Hepatocyte (in vitro differentiated cells): ENCODE measurements at regions not wholly inside any gene's neighbourhood (a gene's known extent, or its start where the extent isn't known, plus 50 kb on each side); places are given as distances from the start of the nearest gene placed in this dataset.

Experiments
- DNase-seq: peaks from one replicate; pipeline ENCODE4 v3.0.0-alpha.2; 2016; ENCODE audit warnings: low spot score
- H2AFZ ChIP-seq: fragments of 200-600 bp; sonication (generic); 2 replicates; pipeline ENCODE4 v1.6.0; 2016; ENCODE audit warnings: antibody characterized with exemption, mild to moderate bottlenecking
- H3K27ac ChIP-seq: fragments of 200-600 bp; sonication (generic); 2 replicates; pipeline ENCODE4 v1.5.1; 2016; ENCODE audit warnings: mild to moderate bottlenecking
- H3K27me3 ChIP-seq: fragments of 200-600 bp; sonication (generic); 2 replicates; pipeline ENCODE4 v1.6.1; 2016
- H3K36me3 ChIP-seq: fragments of 200-600 bp; sonication (generic); replicated peaks from 2 replicates; pipeline ENCODE4 v1.5.1; 2016; ENCODE audit warnings: low read depth; ENCODE audit not compliant: insufficient read depth
- H3K4me1 ChIP-seq: fragments of 200-600 bp; sonication (generic); 2 replicates; pipeline ENCODE4 v1.5.1; 2016; ENCODE audit warnings: mild to moderate bottlenecking, moderate library complexity; ENCODE audit not compliant: insufficient read depth
- H3K4me2 ChIP-seq: fragments of 200-600 bp; sonication (generic); 2 replicates; pipeline ENCODE4 v1.6.0; 2016
- H3K4me3 ChIP-seq: fragments of 200-600 bp; sonication (generic); 2 replicates; pipeline ENCODE4 v1.5.1; 2016; ENCODE audit warnings: mild to moderate bottlenecking
- H3K79me2 ChIP-seq: fragments of 200-600 bp; sonication (generic); 2 replicates; pipeline ENCODE4 v1.6.0; 2017; ENCODE audit warnings: mild to moderate bottlenecking
- H3K9me2 ChIP-seq: fragments of 200-600 bp; sonication (generic); replicated peaks from 2 replicates; pipeline ENCODE4 v1.6.0; 2017; ENCODE audit warnings: mild to moderate bottlenecking; ENCODE audit not compliant: insufficient read depth
- H3K9me3 ChIP-seq: fragments of 200-600 bp; sonication (generic); 2 replicates; pipeline ENCODE4 v1.5.1; 2016; ENCODE audit warnings: low read depth, mild to moderate bottlenecking
- H4K20me1 ChIP-seq: fragments of 200-600 bp; sonication (generic); 2 replicates; pipeline ENCODE4 v1.6.0; 2016; ENCODE audit warnings: mild to moderate bottlenecking; ENCODE audit not compliant: insufficient read depth, poor library complexity, severe bottlenecking
- CTCF ChIP-seq: fragments of 200-600 bp; sonication (generic); IDR thresholded peaks from 2 replicates; pipeline ENCODE4 v1.5.1; 2016; ENCODE audit warnings: antibody characterized with exemption, mild to moderate bottlenecking; ENCODE audit not compliant: poor library complexity
- EZH2 ChIP-seq: fragments of 200-600 bp; sonication (generic); IDR thresholded peaks from 2 replicates; pipeline ENCODE4 v1.6.1; 2016; ENCODE audit warnings: antibody characterized with exemption, mild to moderate bottlenecking, borderline replicate concordance
- EZH2phosphoT487 ChIP-seq: fragments of 200-600 bp; sonication (generic); IDR thresholded peaks from one replicate; pipeline ENCODE4 v1.6.1; 2018; ENCODE audit warnings: antibody characterized with exemption, mild to moderate bottlenecking, low read depth, moderate library complexity; ENCODE audit not compliant: unreplicated experiment, severe bottlenecking
- WGBS: methylation state at CpG from one replicate; pipeline ENCODE4 v1.1.6; 2016; ENCODE audit warnings: low lambda C conversion rate; ENCODE audit errors: missing lambda C conversion rate; 5-methylcytosine and 5-hydroxymethylcytosine counted together

DNA sequence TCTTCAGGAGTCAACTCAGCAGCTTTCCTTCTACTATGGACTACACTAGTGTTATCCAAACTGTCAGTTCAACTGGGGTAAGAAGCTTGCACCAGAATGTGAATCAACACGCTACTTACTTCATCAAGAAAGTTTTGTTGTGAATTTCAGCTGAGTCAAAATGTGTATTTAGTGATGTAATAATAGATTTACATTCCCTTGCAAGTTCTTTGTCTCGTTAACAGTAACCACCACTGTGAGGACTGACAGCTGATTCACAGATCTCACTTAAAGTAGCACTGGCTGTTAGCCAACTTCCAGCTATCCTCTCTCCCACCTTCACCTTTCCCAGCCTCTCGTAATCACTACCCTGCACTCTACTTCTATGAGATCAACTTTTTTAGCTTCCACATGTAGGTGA, 445.3 kb downstream of the NTRK2 start:
- H3K79me2 ChIP-seq = no peaks in the 10 kb centered on the region
- no peak overlapping the region for H3K27ac ChIP-seq
- no peak for DNase-seq
- TF ChIP-seq EZH2 (no peak), CTCF (no peak), EZH2phosphoT487 (no peak)
- no peaks in the 10 kb centered on the region for H3K9me2 ChIP-seq
- H3K36me3 ChIP-seq = no peaks in the 10 kb centered on the region
- no peak overlapping the region for H3K4me2 ChIP-seq
- no peaks in the 10 kb centered on the region for H3K4me1 ChIP-seq
- no peaks in the 10 kb centered on the region for H4K20me1 ChIP-seq
- WGBS = 83% methylated on average over 3 of the region's 3 CpGs
- H2AFZ ChIP-seq = no peak overlapping the region
- no peak overlapping the region for H3K4me3 ChIP-seq
- H3K27me3 ChIP-seq = no peaks in the 10 kb centered on the region
- no peaks in the 10 kb centered on the region for H3K9me3 ChIP-seq

DNA sequence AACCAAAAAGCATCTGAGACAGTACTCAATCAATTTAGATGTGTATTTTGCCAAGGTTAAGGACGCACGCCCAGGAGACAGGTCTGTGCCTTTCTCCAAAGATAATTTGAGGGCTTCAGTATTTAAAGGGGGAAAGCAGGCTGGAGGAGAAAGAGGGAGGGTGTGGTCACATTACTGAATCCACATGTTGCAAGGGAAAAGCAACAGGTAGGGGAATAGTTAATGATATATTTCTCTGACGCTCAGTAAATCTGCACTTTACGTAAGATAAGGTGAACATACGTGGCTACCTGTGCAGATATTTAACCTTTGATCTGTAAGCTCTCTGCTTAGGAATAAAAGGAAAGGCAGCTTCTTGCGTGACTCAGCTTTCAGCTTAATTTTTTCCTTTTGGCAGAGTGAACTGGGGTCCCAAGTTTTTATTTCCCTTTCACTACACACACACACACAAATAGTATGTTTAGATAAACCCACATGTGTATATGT, 443.4 kb downstream of the NTRK2 start:
- no peak overlapping the region for H3K4me2 ChIP-seq
- no peak overlapping the region for H3K27ac ChIP-seq

GRCh38 chr9:85112391-85112790, 442.9 kb downstream of the NTRK2 start:
- no peaks in the 10 kb centered on the region for H3K4me1 ChIP-seq
- H3K79me2 ChIP-seq = no peaks in the 10 kb centered on the region
- DNase-seq = no peak
- H3K27ac ChIP-seq = no peak overlapping the region
- no peak for TF ChIP-seq EZH2phosphoT487
- no peak for TF ChIP-seq CTCF
- no peak for TF ChIP-seq EZH2
- H3K27me3 ChIP-seq = no peaks in the 10 kb centered on the region
- H4K20me1 ChIP-seq = no peaks in the 10 kb centered on the region
- no peaks in the 10 kb centered on the region for H3K9me3 ChIP-seq
- 83% methylated on average over 2 of the region's 2 CpGs for WGBS
- H3K9me2 ChIP-seq = no peaks in the 10 kb centered on the region
- H3K4me3 ChIP-seq = no peak overlapping the region
- no peak overlapping the region for H2AFZ ChIP-seq
- H3K4me2 ChIP-seq = no peak overlapping the region
- H3K36me3 ChIP-seq = no peaks in the 10 kb centered on the region

More for the DNA sequence above, 443.4 kb downstream of the NTRK2 start:
- H2AFZ ChIP-seq = no peak overlapping the region
- peak; percentile 15 for DNase-seq
- H3K9me2 ChIP-seq = no peaks in the 10 kb centered on the region
- no peaks in the 10 kb centered on the region for H3K79me2 ChIP-seq
- H3K27me3 ChIP-seq = no peaks in the 10 kb centered on the region
- no peaks in the 10 kb centered on the region for H3K36me3 ChIP-seq
- H3K4me1 ChIP-seq = no peaks in the 10 kb centered on the region
- no peaks in the 10 kb centered on the region for H3K9me3 ChIP-seq
- WGBS = 51% methylated on average over 6 of the region's 6 CpGs
- H4K20me1 ChIP-seq = no peaks in the 10 kb centered on the region
- TF ChIP-seq CTCF (no peak), EZH2 (no peak), EZH2phosphoT487 (no peak)
- H3K4me3 ChIP-seq = no peak overlapping the region

GRCh38 chr9:85108746-85109145, 439.2 kb downstream of the NTRK2 start:
- Histone ChIP-seq H3K9me3 (no peaks in the 10 kb centered on the region), H3K9me2 (no peaks in the 10 kb centered on the region), H3K79me2 (no peaks in the 10 kb centered on the region), H3K27me3 (no peaks in the 10 kb centered on the region), H3K4me3 (no peak overlapping the region), H2AFZ (no peak overlapping the region), H4K20me1 (no peaks in the 10 kb centered on the region), H3K27ac (no peak overlapping the region), H3K36me3 (no peaks in the 10 kb centered on the region), H3K4me1 (no peaks in the 10 kb centered on the region), H3K4me2 (no peak overlapping the region)
- TF ChIP-seq CTCF (no peak), EZH2 (no peak), EZH2phosphoT487 (no peak)
- no peak for DNase-seq
